Neural progenitor cell (in vitro differentiated cells): ENCODE measurements at regions not wholly inside any gene's neighbourhood (a gene's known extent, or its start where the extent isn't known, plus 50 kb on each side); places are given as distances from the start of the nearest gene placed in this dataset.

Experiments
- DNase-seq: peaks from one replicate; pipeline ENCODE4 v3.0.0-alpha.2; 2016; ENCODE audit warnings: low spot score
- H2AFZ ChIP-seq: fragments of 200-600 bp; sonication (generic); replicated peaks from 2 replicates; pipeline ENCODE4 v1.6.1; 2016; ENCODE audit warnings: antibody characterized with exemption
- H3F3A ChIP-seq: fragments of 200-600 bp; sonication (generic); 2 replicates; pipeline ENCODE4 v1.6.1; 2016; ENCODE audit warnings: antibody characterized with exemption, low read depth
- H3K27ac ChIP-seq: fragments of 200-600 bp; sonication (generic); 2 replicates; pipeline ENCODE4 v1.5.1; 2016; ENCODE audit warnings: mild to moderate bottlenecking
- H3K27me3 ChIP-seq: fragments of 200-600 bp; sonication (generic); 2 replicates; pipeline ENCODE4 v1.6.1; 2016; ENCODE audit warnings: mild to moderate bottlenecking, moderate library complexity
- H3K36me3 ChIP-seq: fragments of 200-600 bp; sonication (generic); 2 replicates; pipeline ENCODE4 v1.5.1; 2016
- H3K4me1 ChIP-seq: fragments of 200-600 bp; sonication (generic); 2 replicates; pipeline ENCODE4 v1.6.1; 2016; ENCODE audit warnings: mixed run types
- H3K4me2 ChIP-seq: fragments of 200-600 bp; sonication (generic); 2 replicates; pipeline ENCODE4 v1.6.1; 2016
- H3K4me3 ChIP-seq: fragments of 200-600 bp; sonication (generic); 2 replicates; pipeline ENCODE4 v1.5.1; 2016
- H3K79me2 ChIP-seq: fragments of 200-600 bp; sonication (generic); 2 replicates; pipeline ENCODE4 v1.6.1; 2016; ENCODE audit warnings: low read depth
- H3K9ac ChIP-seq: fragments of 200-600 bp; sonication (generic); 2 replicates; pipeline ENCODE4 v1.6.1; 2016
- H3K9me3 ChIP-seq: fragments of 200-600 bp; sonication (generic); 2 replicates; pipeline ENCODE4 v1.5.1; 2016; ENCODE audit warnings: low read depth
- H4K20me1 ChIP-seq: fragments of 200-600 bp; sonication (generic); 2 replicates; pipeline ENCODE4 v1.6.1; 2016; ENCODE audit warnings: low read depth
- H3K27ac Mint-ChIP-seq: 3 replicates; pipeline ENCODE4 v1.8.0; 2021; ENCODE audit warnings: mixed read lengths
- H3K27me3 Mint-ChIP-seq: 2 replicates; pipeline ENCODE4 v1.8.0; 2022; ENCODE audit warnings: low read depth, mild to moderate bottlenecking, inconsistent platforms, moderate library complexity, mixed read lengths; ENCODE audit not compliant: insufficient read depth
- H3K36me3 Mint-ChIP-seq: 3 replicates; pipeline ENCODE4 v1.8.0; 2021; ENCODE audit warnings: mixed read lengths
- H3K4me1 Mint-ChIP-seq: 3 replicates; pipeline ENCODE4 v1.8.0; 2021; ENCODE audit warnings: mixed read lengths
- H3K4me3 Mint-ChIP-seq: 3 replicates; pipeline ENCODE4 v1.8.0; 2021; ENCODE audit warnings: mild to moderate bottlenecking, moderate library complexity, mixed read lengths
- H3K9me3 Mint-ChIP-seq: 3 replicates; pipeline ENCODE4 v1.8.0; 2020; ENCODE audit warnings: mixed read lengths
- EZH2 ChIP-seq: fragments of 200-600 bp; sonication (generic); IDR thresholded peaks from 2 replicates; pipeline ENCODE4 v1.6.1; 2017; ENCODE audit warnings: antibody characterized with exemption, mild to moderate bottlenecking, moderate library complexity
- EZH2phosphoT487 ChIP-seq: fragments of 200-600 bp; sonication (generic); IDR thresholded peaks from 2 replicates; pipeline ENCODE4 v1.6.1; 2017; ENCODE audit warnings: antibody characterized with exemption
- TF ChIP-seq, protein P1 (sequence below): fragments of 200-600 bp; sonication (generic); IDR thresholded peaks from 2 replicates; pipeline ENCODE4 v1.5.1; 2017; ENCODE audit warnings: antibody characterized with exemption, mild to moderate bottlenecking

DNA sequence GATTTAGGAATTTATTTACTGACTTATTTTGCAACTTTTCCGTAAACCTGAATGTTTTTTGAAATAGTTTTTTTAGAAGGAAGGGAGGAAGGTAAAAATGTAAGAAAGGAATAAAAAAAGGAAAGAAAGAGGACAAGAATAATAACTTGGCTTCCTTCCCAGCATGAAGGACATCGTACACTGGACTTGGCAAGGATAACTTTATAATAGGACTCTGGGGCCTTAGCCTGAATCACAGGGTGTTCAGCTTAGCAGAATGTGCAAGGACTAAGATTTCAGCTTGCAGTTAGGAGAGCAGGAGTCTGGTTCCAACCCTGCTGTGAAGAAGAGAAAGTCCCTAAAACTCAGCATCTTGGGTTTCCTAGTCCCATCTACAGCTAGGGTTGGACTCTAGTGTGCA lies 1053.3 kb downstream of the VRK1 start:
- H3F3A ChIP-seq = peaks cover 25% of the 10 kb centered on the region
- no peaks in the 10 kb centered on the region for H3K79me2 ChIP-seq
- H3K4me3 ChIP-seq = no peak overlapping the region
- H3K9ac ChIP-seq = no peak overlapping the region
- Mint-ChIP-seq H3K4me1 (peaks cover 58% of the 10 kb centered on the region), H3K4me3 (no peak overlapping the region), H3K36me3 (no peaks in the 10 kb centered on the region), H3K27me3 (peaks cover 14% of the 10 kb centered on the region), H3K27ac (peak overlapping the region; percentile 16), H3K9me3 (no peaks in the 10 kb centered on the region)
- no peak for DNase-seq
- no peaks in the 10 kb centered on the region for H3K9me3 ChIP-seq
- H3K4me1 ChIP-seq = peaks cover 19% of the 10 kb centered on the region
- TF ChIP-seq EZH2 (no peak), EZH2phosphoT487 (no peak)
- TF ChIP-seq, protein P1, sequence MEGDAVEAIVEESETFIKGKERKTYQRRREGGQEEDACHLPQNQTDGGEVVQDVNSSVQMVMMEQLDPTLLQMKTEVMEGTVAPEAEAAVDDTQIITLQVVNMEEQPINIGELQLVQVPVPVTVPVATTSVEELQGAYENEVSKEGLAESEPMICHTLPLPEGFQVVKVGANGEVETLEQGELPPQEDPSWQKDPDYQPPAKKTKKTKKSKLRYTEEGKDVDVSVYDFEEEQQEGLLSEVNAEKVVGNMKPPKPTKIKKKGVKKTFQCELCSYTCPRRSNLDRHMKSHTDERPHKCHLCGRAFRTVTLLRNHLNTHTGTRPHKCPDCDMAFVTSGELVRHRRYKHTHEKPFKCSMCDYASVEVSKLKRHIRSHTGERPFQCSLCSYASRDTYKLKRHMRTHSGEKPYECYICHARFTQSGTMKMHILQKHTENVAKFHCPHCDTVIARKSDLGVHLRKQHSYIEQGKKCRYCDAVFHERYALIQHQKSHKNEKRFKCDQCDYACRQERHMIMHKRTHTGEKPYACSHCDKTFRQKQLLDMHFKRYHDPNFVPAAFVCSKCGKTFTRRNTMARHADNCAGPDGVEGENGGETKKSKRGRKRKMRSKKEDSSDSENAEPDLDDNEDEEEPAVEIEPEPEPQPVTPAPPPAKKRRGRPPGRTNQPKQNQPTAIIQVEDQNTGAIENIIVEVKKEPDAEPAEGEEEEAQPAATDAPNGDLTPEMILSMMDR = no peak
- peaks cover 16% of the 10 kb centered on the region for H4K20me1 ChIP-seq
- H3K36me3 ChIP-seq = no peaks in the 10 kb centered on the region
- H3K27ac ChIP-seq = no peak overlapping the region
- no peak overlapping the region for H3K4me2 ChIP-seq
- H3K27me3 ChIP-seq = no peaks in the 10 kb centered on the region
- H2AFZ ChIP-seq = no peak overlapping the region

DNA sequence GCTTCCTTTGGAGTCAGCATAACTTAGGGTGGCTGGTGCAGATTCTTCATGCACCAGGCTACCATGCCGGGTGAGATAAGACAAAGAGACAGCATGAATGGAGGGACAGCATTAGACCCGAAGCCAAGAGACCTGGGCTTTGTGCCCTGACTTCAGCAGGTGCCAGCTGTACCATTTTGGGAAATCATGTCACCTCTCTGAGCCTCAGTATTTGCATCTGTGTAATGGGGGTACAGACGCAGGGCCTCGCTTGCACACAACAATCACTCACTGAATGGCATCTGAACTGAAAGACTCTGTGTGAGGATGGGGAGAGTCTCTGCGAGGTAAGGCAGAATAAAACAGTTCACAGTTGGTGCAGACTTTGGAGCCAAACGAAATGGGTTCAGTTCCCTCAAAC lies 1053.7 kb downstream of the VRK1 start:
- H4K20me1 ChIP-seq = peaks cover 16% of the 10 kb centered on the region
- H3K4me1 ChIP-seq = peaks cover 19% of the 10 kb centered on the region
- H3K27ac ChIP-seq = no peak overlapping the region
- Mint-ChIP-seq H3K9me3 (no peaks in the 10 kb centered on the region), H3K4me3 (no peak overlapping the region), H3K27ac (no peak overlapping the region), H3K36me3 (no peaks in the 10 kb centered on the region), H3K4me1 (peaks cover 58% of the 10 kb centered on the region), H3K27me3 (peaks cover 14% of the 10 kb centered on the region)
- H3K4me3 ChIP-seq = no peak overlapping the region
- DNase-seq = no peak
- H3K9ac ChIP-seq = no peak overlapping the region
- H3K9me3 ChIP-seq = no peaks in the 10 kb centered on the region
- H3K79me2 ChIP-seq = no peaks in the 10 kb centered on the region
- no peak overlapping the region for H3K4me2 ChIP-seq
- H3K27me3 ChIP-seq = no peaks in the 10 kb centered on the region
- H3F3A ChIP-seq = peaks cover 25% of the 10 kb centered on the region
- H2AFZ ChIP-seq = no peak overlapping the region
- no peaks in the 10 kb centered on the region for H3K36me3 ChIP-seq
- TF ChIP-seq EZH2 = no peak
- no peak for TF ChIP-seq EZH2phosphoT487
- TF ChIP-seq, protein P1 = no peak

DNA sequence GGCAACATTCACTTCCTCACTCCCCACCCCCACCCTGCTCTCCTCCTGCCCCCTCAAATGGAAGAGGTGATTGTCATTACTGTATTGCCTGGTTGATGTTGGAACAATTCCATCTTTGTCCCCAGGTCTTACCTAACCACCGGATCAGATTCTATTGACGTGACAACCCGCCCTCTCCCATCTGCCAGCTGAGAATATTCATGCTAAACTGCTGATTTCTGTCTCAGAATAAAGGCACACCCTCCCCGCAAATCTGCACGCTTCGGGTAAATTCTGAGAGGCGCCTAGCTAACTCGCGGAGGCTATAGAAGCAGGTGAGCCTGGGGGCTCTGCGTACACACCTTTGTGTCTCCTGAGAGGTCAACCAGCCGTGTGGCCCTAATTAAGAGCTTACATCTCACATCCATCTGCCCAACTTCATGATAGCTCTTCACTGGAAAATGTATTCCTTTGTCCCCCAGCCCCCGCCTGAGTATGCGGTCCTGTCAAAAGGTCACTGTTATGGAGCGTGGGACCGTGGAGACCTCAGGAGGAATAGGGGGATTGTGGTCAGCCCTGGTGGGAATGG lies 1054.3 kb downstream of the VRK1 start:
- no peak for DNase-seq
- peaks cover 14% of the 10 kb centered on the region for H3K27me3 Mint-ChIP-seq
- Histone ChIP-seq H2AFZ (no peak overlapping the region), H3K9me3 (no peaks in the 10 kb centered on the region), H3K4me2 (no peak overlapping the region), H3K79me2 (no peaks in the 10 kb centered on the region), H4K20me1 (peaks cover 16% of the 10 kb centered on the region), H3F3A (peaks cover 25% of the 10 kb centered on the region), H3K4me3 (no peak overlapping the region), H3K4me1 (peaks cover 19% of the 10 kb centered on the region), H3K9ac (no peak overlapping the region), H3K36me3 (no peaks in the 10 kb centered on the region), H3K27ac (no peak overlapping the region), H3K27me3 (no peaks in the 10 kb centered on the region)
- no peaks in the 10 kb centered on the region for H3K36me3 Mint-ChIP-seq
- peak overlapping the region; percentile 39 for H3K4me3 Mint-ChIP-seq
- peaks cover 58% of the 10 kb centered on the region for H3K4me1 Mint-ChIP-seq
- peak overlapping the region; percentile 32 for H3K27ac Mint-ChIP-seq
- TF ChIP-seq EZH2 (no peak), EZH2phosphoT487 (no peak)
- TF ChIP-seq, protein P1 = no peak
- H3K9me3 Mint-ChIP-seq = no peaks in the 10 kb centered on the region
